Ishikawa (cell line): ENCODE measurements at regions not wholly inside any gene's neighbourhood (a gene's known extent, or its start where the extent isn't known, plus 50 kb on each side); places are given as distances from the start of the nearest gene placed in this dataset.

Experiments used
- CEBPB ChIP-seq: IDR thresholded peaks from 2 replicates; pipeline ENCODE4 v1.6.1; 2012
- CREB1 ChIP-seq: IDR thresholded peaks from 2 replicates; pipeline ENCODE4 v1.6.1; 2012; ENCODE audit warnings: low read depth
- EGR1 ChIP-seq: IDR thresholded peaks from 2 replicates; pipeline ENCODE4 v1.6.1; 2012
- EP300 ChIP-seq: IDR thresholded peaks from 2 replicates; pipeline ENCODE4 v1.6.1; 2012; ENCODE audit warnings: borderline replicate concordance
- FOXM1 ChIP-seq: IDR thresholded peaks from 2 replicates; pipeline ENCODE4 v1.6.1; 2012; ENCODE audit warnings: low read depth, borderline replicate concordance
- NFIC ChIP-seq: IDR thresholded peaks from 2 replicates; pipeline ENCODE4 v1.6.1; 2012
- RAD21 ChIP-seq: IDR thresholded peaks from 2 replicates; pipeline ENCODE4 v1.6.1; 2012; ENCODE audit warnings: low read depth
- TAF1 ChIP-seq: IDR thresholded peaks from 2 replicates; pipeline ENCODE4 v1.6.1; 2012; ENCODE audit warnings: low read depth, mild to moderate bottlenecking
- TCF12 ChIP-seq: IDR thresholded peaks from 2 replicates; pipeline ENCODE4 v1.6.1; 2012; ENCODE audit warnings: low read depth
- TEAD4 ChIP-seq: IDR thresholded peaks from 2 replicates; pipeline ENCODE4 v1.6.1; 2012
- YY1 ChIP-seq: IDR thresholded peaks from 2 replicates; pipeline ENCODE4 v1.6.1; 2012; ENCODE audit warnings: low read depth
- ZBTB7A ChIP-seq: IDR thresholded peaks from 2 replicates; pipeline ENCODE4 v1.6.1; 2012; ENCODE audit warnings: low read depth
- TF ChIP-seq, protein P1 (sequence below): IDR thresholded peaks from 2 replicates; pipeline ENCODE4 v1.6.1; 2012; ENCODE audit warnings: low read depth, mild to moderate bottlenecking
- TF ChIP-seq, protein P2 (sequence below): IDR thresholded peaks from 2 replicates; pipeline ENCODE4 v1.6.1; 2012
- TF ChIP-seq, protein P3 (sequence below): IDR thresholded peaks from 2 replicates; pipeline ENCODE4 v1.6.1; 2012

DNA sequence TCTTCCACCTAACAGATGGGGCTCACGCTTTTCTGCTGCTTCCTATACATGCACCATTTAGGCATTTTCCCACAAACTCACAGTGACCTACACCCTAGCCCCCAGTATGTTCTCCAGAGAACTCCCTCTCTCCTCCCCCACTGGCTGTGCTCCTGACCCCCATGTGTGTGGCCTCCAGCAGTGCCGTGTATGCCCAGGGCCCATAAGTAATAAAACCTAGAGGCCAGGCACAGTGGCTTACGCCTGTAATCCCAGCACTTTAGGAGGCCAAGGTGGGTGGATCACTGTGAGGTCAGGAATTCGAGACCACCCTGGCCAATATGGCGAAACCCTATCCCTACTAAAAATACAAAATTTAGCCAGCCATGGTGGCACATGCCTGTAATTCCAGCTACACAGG lies 54.7 kb upstream of the NXT1 start:
- TF ChIP-seq ZBTB7A (no peak), EP300 (no peak), FOXM1 (no peak), TCF12 (no peak), TEAD4 (no peak), CEBPB (no peak), NFIC (no peak), YY1 (no peak), TAF1 (no peak), CREB1 (no peak), RAD21 (no peak), EGR1 (no peak)
- TF ChIP-seq, protein P1, sequence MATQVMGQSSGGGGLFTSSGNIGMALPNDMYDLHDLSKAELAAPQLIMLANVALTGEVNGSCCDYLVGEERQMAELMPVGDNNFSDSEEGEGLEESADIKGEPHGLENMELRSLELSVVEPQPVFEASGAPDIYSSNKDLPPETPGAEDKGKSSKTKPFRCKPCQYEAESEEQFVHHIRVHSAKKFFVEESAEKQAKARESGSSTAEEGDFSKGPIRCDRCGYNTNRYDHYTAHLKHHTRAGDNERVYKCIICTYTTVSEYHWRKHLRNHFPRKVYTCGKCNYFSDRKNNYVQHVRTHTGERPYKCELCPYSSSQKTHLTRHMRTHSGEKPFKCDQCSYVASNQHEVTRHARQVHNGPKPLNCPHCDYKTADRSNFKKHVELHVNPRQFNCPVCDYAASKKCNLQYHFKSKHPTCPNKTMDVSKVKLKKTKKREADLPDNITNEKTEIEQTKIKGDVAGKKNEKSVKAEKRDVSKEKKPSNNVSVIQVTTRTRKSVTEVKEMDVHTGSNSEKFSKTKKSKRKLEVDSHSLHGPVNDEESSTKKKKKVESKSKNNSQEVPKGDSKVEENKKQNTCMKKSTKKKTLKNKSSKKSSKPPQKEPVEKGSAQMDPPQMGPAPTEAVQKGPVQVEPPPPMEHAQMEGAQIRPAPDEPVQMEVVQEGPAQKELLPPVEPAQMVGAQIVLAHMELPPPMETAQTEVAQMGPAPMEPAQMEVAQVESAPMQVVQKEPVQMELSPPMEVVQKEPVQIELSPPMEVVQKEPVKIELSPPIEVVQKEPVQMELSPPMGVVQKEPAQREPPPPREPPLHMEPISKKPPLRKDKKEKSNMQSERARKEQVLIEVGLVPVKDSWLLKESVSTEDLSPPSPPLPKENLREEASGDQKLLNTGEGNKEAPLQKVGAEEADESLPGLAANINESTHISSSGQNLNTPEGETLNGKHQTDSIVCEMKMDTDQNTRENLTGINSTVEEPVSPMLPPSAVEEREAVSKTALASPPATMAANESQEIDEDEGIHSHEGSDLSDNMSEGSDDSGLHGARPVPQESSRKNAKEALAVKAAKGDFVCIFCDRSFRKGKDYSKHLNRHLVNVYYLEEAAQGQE: no peak
- TF ChIP-seq, protein P2, sequence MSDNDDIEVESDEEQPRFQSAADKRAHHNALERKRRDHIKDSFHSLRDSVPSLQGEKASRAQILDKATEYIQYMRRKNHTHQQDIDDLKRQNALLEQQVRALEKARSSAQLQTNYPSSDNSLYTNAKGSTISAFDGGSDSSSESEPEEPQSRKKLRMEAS: no peak
- TF ChIP-seq, protein P3, sequence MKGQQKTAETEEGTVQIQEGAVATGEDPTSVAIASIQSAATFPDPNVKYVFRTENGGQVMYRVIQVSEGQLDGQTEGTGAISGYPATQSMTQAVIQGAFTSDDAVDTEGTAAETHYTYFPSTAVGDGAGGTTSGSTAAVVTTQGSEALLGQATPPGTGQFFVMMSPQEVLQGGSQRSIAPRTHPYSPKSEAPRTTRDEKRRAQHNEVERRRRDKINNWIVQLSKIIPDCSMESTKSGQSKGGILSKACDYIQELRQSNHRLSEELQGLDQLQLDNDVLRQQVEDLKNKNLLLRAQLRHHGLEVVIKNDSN: no peak

DNA sequence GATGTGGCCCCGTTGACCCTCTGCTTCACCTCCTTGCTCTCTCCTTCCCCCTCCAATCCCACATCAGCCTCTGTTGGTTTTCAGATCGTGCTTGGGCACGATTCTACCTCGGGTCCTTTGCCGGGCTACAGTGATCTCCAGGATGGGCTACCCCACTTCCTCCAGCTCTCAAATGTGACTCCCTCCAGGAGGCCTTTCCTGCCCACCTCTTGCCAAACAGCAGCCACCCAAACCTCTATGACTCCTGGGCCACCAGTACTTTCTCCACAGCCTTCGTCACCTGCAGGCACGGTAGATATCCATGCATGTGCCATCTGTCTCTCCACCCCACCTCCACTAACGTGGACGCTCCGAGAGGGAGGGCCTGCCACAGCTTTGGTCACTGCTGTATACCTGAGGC lies 55.9 kb upstream of the NXT1 start:
- TF ChIP-seq ZBTB7A: no peak
- TF ChIP-seq NFIC: no peak
- no peak for TF ChIP-seq TAF1
- TF ChIP-seq CEBPB: no peak
- no peak for TF ChIP-seq EP300
- TF ChIP-seq FOXM1: no peak
- TF ChIP-seq CREB1: no peak
- TF ChIP-seq, protein P3: no peak

DNA sequence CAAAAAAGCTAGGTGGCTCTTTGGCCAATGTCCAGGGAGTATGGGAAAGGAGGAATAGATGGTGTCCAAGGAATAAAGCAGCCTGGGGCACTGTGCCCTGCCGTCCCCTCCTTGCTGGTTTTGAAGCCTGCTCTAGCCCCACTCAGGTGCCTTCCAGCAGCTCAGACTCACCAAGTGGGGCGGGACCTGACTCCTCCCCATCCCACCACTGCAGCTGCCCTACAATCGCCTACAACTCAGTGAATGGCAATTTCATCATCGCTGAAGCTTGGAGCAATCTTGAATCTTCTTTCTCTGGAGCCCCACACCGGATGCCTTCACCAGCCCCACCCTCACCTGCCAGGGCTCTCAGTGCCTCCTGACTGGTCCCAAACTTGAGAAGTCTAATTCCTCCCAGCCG lies 56.4 kb upstream of the NXT1 start:
- TF ChIP-seq TEAD4 (no peak), EGR1 (no peak), FOXM1 (no peak), YY1 (no peak), TCF12 (no peak), CREB1 (no peak), ZBTB7A (no peak), EP300 (no peak), NFIC (no peak), CEBPB (no peak), RAD21 (no peak), TAF1 (no peak)
- TF ChIP-seq, protein P1: no peak
- TF ChIP-seq, protein P2: no peak
- TF ChIP-seq, protein P3: no peak

DNA sequence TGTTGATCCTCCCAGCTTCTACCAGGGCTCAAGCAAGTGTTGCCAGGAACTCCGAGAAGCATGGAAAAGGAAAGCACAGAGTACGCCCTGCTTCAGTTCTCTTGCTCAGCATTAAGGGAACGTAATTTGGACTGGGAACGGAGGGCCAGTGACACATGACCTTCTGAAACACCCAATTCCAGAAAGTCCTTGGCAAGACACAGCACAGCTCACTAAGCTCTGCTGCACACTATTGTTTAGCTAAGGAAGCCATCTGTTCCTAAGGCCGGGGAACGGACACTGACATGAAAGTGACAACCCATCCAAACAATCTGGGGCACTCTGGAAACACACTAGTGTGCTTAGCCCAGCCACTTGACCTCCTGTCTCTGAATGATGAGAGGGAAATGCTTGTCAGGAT lies 56.9 kb upstream of the NXT1 start:
- TF ChIP-seq FOXM1 (no peak), TAF1 (no peak), TEAD4 (no peak), RAD21 (no peak)

DNA sequence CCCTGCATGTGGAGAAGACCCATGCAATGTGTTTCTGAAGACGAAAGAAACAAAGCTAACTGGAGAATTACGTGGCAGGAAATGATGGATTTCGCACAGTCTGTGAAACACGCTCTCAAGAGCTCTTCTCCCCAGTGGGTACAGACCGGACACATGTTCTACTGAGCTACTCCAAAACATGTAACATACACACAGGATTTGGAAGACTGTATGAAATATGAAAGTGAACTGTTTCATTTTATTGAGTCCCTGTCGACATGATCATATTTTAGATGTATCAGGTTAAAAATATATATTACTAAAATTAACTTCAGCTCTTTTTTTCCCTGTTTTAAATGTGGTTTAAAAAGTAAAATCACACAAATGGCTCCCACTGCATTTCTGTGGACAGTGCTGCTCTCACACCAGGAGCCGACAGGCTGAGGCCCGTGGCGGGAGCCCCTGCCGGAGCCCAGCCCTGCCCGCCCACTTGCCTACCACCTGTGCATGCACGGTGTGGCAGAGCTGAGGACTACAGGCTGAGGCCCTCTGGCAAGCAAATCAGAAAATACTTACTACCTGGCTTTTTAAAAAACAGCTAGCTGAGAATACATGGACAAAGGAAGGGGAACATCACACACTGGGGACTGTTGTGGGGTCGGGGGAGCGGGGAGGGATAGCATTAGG lies 58.9 kb upstream of the NXT1 start:
- TF ChIP-seq, protein P2: no peak
- no peak for TF ChIP-seq TAF1
- TF ChIP-seq CEBPB: no peak
- no peak for TF ChIP-seq EP300
- no peak for TF ChIP-seq ZBTB7A
- no peak for TF ChIP-seq TCF12
- TF ChIP-seq YY1: no peak
- no peak for TF ChIP-seq NFIC
